Mesothelial cell of epicardium (in vitro differentiated cells): ENCODE measurements at regions not wholly inside any gene's neighbourhood (a gene's known extent, or its start where the extent isn't known, plus 50 kb on each side); places are given as distances from the start of the nearest gene placed in this dataset.
A peak's percentile ranks its signal among the peaks of the same experiment; 100 is the strongest.
"Not testable (repeated sequence)": the region's sequence is repeated elsewhere in the genome, so short reads cannot be mapped to it uniquely, and the experiment has no call there.

ENCODE experiments used
- DNase-seq, 2 experiments: peaks; one replicate each; pipeline ENCODE4 v3.0.0; 2021; ENCODE audit warnings: low spot score in 2 of 2; ENCODE audit not compliant: unreplicated experiment in 2 of 2
- H3K27ac Mint-ChIP-seq: 2 replicates; pipeline ENCODE4 v1.8.0; 2021; ENCODE audit warnings: mixed read lengths
- H3K27me3 Mint-ChIP-seq: 2 replicates; pipeline ENCODE4 v1.8.0; 2021; ENCODE audit warnings: low read depth, mixed read lengths
- H3K36me3 Mint-ChIP-seq: 2 replicates; pipeline ENCODE4 v1.8.0; 2021; ENCODE audit warnings: mixed read lengths
- H3K4me1 Mint-ChIP-seq: 2 replicates; pipeline ENCODE4 v1.8.0; 2021; ENCODE audit warnings: mixed read lengths
- H3K4me3 Mint-ChIP-seq: 2 replicates; pipeline ENCODE4 v1.8.0; 2021; ENCODE audit warnings: mild to moderate bottlenecking, moderate library complexity, mixed read lengths
- H3K9me3 Mint-ChIP-seq: 2 replicates; pipeline ENCODE4 v1.8.0; 2021; ENCODE audit warnings: mixed read lengths
- TF ChIP-seq, protein P1 (sequence below): fragments of 200-600 bp; sonication (generic); IDR thresholded peaks from one replicate; pipeline ENCODE4 v1.5.0; 2021; ENCODE audit warnings: antibody characterized with exemption; ENCODE audit not compliant: unreplicated experiment

GRCh38 chr9:95391271-95391670 is 73.8 kb upstream of the FANCC start:
- not testable (repeated sequence) for H3K4me3 Mint-ChIP-seq, H3K27me3 Mint-ChIP-seq, H3K4me1 Mint-ChIP-seq, H3K27ac Mint-ChIP-seq, DNase-seq
- Mint-ChIP-seq H3K9me3 (peaks cover 10% of the 10 kb centered on the region), H3K36me3 (peaks cover 16% of the 10 kb centered on the region)

GRCh38 chr9:95389373-95389772 is 71.9 kb upstream of the FANCC start:
- DNase-seq: no peak
- Mint-ChIP-seq H3K36me3 (peaks cover 3% of the 10 kb centered on the region), H3K9me3 (no peaks in the 10 kb centered on the region), H3K4me1 (peaks cover 10% of the 10 kb centered on the region), H3K27me3 (peaks cover 26% of the 10 kb centered on the region), H3K27ac (no peak overlapping the region), H3K4me3 (no peak overlapping the region)
- TF ChIP-seq, protein P1, sequence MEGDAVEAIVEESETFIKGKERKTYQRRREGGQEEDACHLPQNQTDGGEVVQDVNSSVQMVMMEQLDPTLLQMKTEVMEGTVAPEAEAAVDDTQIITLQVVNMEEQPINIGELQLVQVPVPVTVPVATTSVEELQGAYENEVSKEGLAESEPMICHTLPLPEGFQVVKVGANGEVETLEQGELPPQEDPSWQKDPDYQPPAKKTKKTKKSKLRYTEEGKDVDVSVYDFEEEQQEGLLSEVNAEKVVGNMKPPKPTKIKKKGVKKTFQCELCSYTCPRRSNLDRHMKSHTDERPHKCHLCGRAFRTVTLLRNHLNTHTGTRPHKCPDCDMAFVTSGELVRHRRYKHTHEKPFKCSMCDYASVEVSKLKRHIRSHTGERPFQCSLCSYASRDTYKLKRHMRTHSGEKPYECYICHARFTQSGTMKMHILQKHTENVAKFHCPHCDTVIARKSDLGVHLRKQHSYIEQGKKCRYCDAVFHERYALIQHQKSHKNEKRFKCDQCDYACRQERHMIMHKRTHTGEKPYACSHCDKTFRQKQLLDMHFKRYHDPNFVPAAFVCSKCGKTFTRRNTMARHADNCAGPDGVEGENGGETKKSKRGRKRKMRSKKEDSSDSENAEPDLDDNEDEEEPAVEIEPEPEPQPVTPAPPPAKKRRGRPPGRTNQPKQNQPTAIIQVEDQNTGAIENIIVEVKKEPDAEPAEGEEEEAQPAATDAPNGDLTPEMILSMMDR: no peak

DNA sequence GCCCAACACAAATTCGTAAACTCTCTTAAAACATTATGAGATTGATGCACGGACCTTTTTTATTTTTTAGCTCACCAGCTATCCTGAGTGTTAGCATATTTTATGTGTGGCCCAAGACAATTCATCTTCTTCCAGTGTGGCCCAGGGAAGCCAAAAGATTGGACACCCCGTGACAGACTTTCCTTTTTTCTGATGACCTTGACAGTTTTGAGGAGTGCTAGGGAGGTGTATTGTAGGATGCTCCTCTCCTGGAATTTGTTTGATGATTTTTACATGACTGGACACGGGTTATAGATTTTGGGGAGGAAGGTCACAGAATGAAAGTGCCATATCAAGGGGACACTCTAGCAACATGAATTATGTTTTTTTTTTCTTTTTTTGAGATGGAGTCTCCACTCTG is 69.3 kb upstream of the FANCC start:
- H3K27me3 Mint-ChIP-seq: peaks cover 37% of the 10 kb centered on the region
- no peak for DNase-seq
- H3K36me3 Mint-ChIP-seq: no peaks in the 10 kb centered on the region
- TF ChIP-seq, protein P1: no peak
- H3K4me3 Mint-ChIP-seq: no peak overlapping the region
- H3K9me3 Mint-ChIP-seq: no peaks in the 10 kb centered on the region
- peaks cover 30% of the 10 kb centered on the region for H3K4me1 Mint-ChIP-seq
- H3K27ac Mint-ChIP-seq: no peak overlapping the region

GRCh38 chr9:95385521-95385920 is 68.0 kb upstream of the FANCC start:
- Mint-ChIP-seq H3K27me3 (peaks cover 48% of the 10 kb centered on the region), H3K36me3 (no peaks in the 10 kb centered on the region), H3K27ac (no peak overlapping the region), H3K4me1 (peaks cover 37% of the 10 kb centered on the region), H3K4me3 (no peak overlapping the region), H3K9me3 (no peaks in the 10 kb centered on the region)
- TF ChIP-seq, protein P1: no peak
- no peak for DNase-seq

- no peak for DNase-seq
- H3K36me3 Mint-ChIP-seq: no peaks in the 10 kb centered on the region
- H3K4me3 Mint-ChIP-seq: no peak overlapping the region
- peaks cover 33% of the 10 kb centered on the region for H3K4me1 Mint-ChIP-seq
- no peak overlapping the region for H3K27ac Mint-ChIP-seq
- no peaks in the 10 kb centered on the region for H3K9me3 Mint-ChIP-seq
- TF ChIP-seq, protein P1: no peak
- H3K27me3 Mint-ChIP-seq: peaks cover 59% of the 10 kb centered on the region
Measured at GRCh38 chr9:95383845-95384244, 66.3 kb upstream of the FANCC start.

- DNase-seq: no peak
- Mint-ChIP-seq H3K27me3 (peaks cover 62% of the 10 kb centered on the region), H3K27ac (peak overlapping the region; percentile 78), H3K36me3 (no peaks in the 10 kb centered on the region), H3K9me3 (peaks cover 2% of the 10 kb centered on the region), H3K4me3 (no peak overlapping the region), H3K4me1 (peaks cover 33% of the 10 kb centered on the region)
- TF ChIP-seq, protein P1: no peak
Measured at GRCh38 chr9:95383185-95383676, 65.7 kb upstream of the FANCC start.
